Neuronal stem cell (in vitro differentiated cells): ENCODE measurements at regions not wholly inside any gene's neighbourhood (a gene's known extent, or its start where the extent isn't known, plus 50 kb on each side); places are given as distances from the start of the nearest gene placed in this dataset.

Source experiments
- DNase-seq: peaks from one replicate; pipeline ENCODE4 v3.0.0-alpha.2; 2013; ENCODE audit warnings: low spot score
- H2AFZ ChIP-seq: one replicate; pipeline ENCODE4 v1.6.1; 2013; ENCODE audit warnings: mild to moderate bottlenecking, low read length, inconsistent platforms
- H2AK5ac ChIP-seq: 2 replicates; pipeline ENCODE4 v1.6.1; 2013; ENCODE audit warnings: low read depth, mild to moderate bottlenecking, inconsistent platforms, low read length, moderate library complexity, mixed read lengths
- H2BK120ac ChIP-seq: 2 replicates; pipeline ENCODE4 v1.6.1; 2013; ENCODE audit warnings: low read depth, mild to moderate bottlenecking, inconsistent platforms, low read length, moderate library complexity, mixed read lengths
- H2BK12ac ChIP-seq: one replicate; pipeline ENCODE4 v1.6.1; 2013; ENCODE audit warnings: low read length, inconsistent platforms
- H2BK15ac ChIP-seq: 2 replicates; pipeline ENCODE4 v1.6.1; 2013; ENCODE audit warnings: mild to moderate bottlenecking, low read length, inconsistent platforms, mixed read lengths
- H2BK5ac ChIP-seq: one replicate; pipeline ENCODE4 v1.6.1; 2013; ENCODE audit warnings: inconsistent platforms, mild to moderate bottlenecking, low read length, moderate library complexity
- H3K14ac ChIP-seq: one replicate; pipeline ENCODE4 v1.6.1; 2013; ENCODE audit warnings: low read length, inconsistent platforms
- H3K18ac ChIP-seq: 2 replicates; pipeline ENCODE4 v1.6.1; 2013; ENCODE audit warnings: low read length, inconsistent platforms
- H3K23ac ChIP-seq: 2 replicates; pipeline ENCODE4 v1.6.1; 2013; ENCODE audit warnings: low read depth, mild to moderate bottlenecking, mixed read lengths, low read length, inconsistent platforms; ENCODE audit not compliant: poor library complexity
- H3K27ac ChIP-seq: replicated peaks from 3 replicates; pipeline ENCODE4 v1.5.1; 2013; ENCODE audit warnings: low read length, inconsistent platforms
- H3K27me3 ChIP-seq, 3 experiments: 2 replicates each; pipeline ENCODE4 v1.6.1; 2013; ENCODE audit warnings: low read length in 3 of 3, mild to moderate bottlenecking in 2 of 3, inconsistent platforms in 1 of 3, low read depth in 1 of 3, mixed read lengths in 1 of 3, moderate library complexity in 1 of 3; ENCODE audit not compliant: control insufficient read depth in 3 of 3, insufficient read depth in 3 of 3
- H3K36me3 ChIP-seq, 2 donors: replicated peaks in 1 of 2; 2 replicates each; pipeline ENCODE4 v1.6.1; 2013; ENCODE audit warnings: low read length in 2 of 2; ENCODE audit not compliant: control insufficient read depth in 2 of 2, insufficient read depth in 2 of 2
- H3K4ac ChIP-seq: 2 replicates; pipeline ENCODE4 v1.6.1; 2013; ENCODE audit warnings: inconsistent platforms, mild to moderate bottlenecking, low read length, moderate library complexity
- H3K4me1 ChIP-seq, 2 donors: 1 replicate in 1 of 2; 2 replicates in 1 of 2; pipeline ENCODE4 v1.6.1; 2013; ENCODE audit warnings: low read length in 2 of 2, low read depth in 1 of 2; ENCODE audit not compliant: control insufficient read depth in 2 of 2, insufficient read depth in 1 of 2
- H3K4me2 ChIP-seq: one replicate; pipeline ENCODE4 v1.6.1; 2013; ENCODE audit warnings: mild to moderate bottlenecking, low read length, inconsistent platforms; ENCODE audit not compliant: insufficient read depth, poor library complexity, severe bottlenecking
- H3K4me3 ChIP-seq, 2 donors: 2 replicates each; pipeline ENCODE4 v1.5.1; 2013; ENCODE audit warnings: low read length in 2 of 2, mild to moderate bottlenecking in 2 of 2, inconsistent platforms in 1 of 2, moderate library complexity in 1 of 2
- H3K79me1 ChIP-seq: one replicate; pipeline ENCODE4 v1.6.1; 2013; ENCODE audit warnings: low read depth, mild to moderate bottlenecking, inconsistent platforms, low read length, moderate library complexity
- H3K9ac ChIP-seq: one replicate; pipeline ENCODE4 v1.6.1; 2013; ENCODE audit warnings: mild to moderate bottlenecking, low read depth, low read length, inconsistent platforms; ENCODE audit not compliant: poor library complexity
- H3K9me3 ChIP-seq, 2 donors: replicated peaks in 1 of 2; 2 replicates each; pipeline versions ENCODE3 to v1.6.1; 2013; ENCODE audit warnings: low read length in 2 of 2, mild to moderate bottlenecking in 2 of 2, inconsistent platforms in 1 of 2, low read depth in 1 of 2, mixed read lengths in 1 of 2, moderate library complexity in 1 of 2; ENCODE audit not compliant: control insufficient read depth in 2 of 2, insufficient read depth in 1 of 2
- H4K8ac ChIP-seq: one replicate; pipeline ENCODE4 v1.6.1; 2013; ENCODE audit warnings: low read depth, mild to moderate bottlenecking, inconsistent platforms, low read length, moderate library complexity
- H4K91ac ChIP-seq: one replicate; pipeline ENCODE4 v1.6.1; 2013; ENCODE audit warnings: low read length, low read depth, mild to moderate bottlenecking, inconsistent platforms; ENCODE audit not compliant: poor library complexity
- WGBS, 2 donors: extraction: QIAGEN DNeasy Blood & Tissue Kit; methylation state at CpG; one replicate each; pipeline ENCODE4 v1.1.7; 2013; ENCODE audit warnings: missing lambda C conversion rate in 2 of 2, mixed read lengths in 1 of 2; ENCODE audit not compliant: insufficient read length in 2 of 2, insufficient replicate concordance in 1 of 2; ENCODE audit errors: extremely low coverage in 2 of 2; 5-methylcytosine and 5-hydroxymethylcytosine counted together

- Histone ChIP-seq H3K9me3 (no peaks in the 10 kb centered on the region), H2AFZ (peak overlapping the region; percentile 54), H4K8ac (no peak overlapping the region), H2BK120ac (no peak overlapping the region), H3K79me1 (no peaks in the 10 kb centered on the region), H3K4me1 (no peaks in the 10 kb centered on the region), H3K4ac (no peak overlapping the region), H4K91ac (no peak overlapping the region), H2BK15ac (no peak overlapping the region), H3K27ac (no peak overlapping the region), H3K9ac (no peak overlapping the region), H2BK12ac (no peak overlapping the region), H3K27me3 (no peaks in the 10 kb centered on the region), H3K18ac (no peak overlapping the region), H3K4me2 (no peak overlapping the region), H2BK5ac (no peak overlapping the region), H2AK5ac (no peak overlapping the region), H3K4me3 (no peak overlapping the region), H3K23ac (no peak overlapping the region), H3K36me3 (no peaks in the 10 kb centered on the region), H3K14ac (no peak overlapping the region)
- DNase-seq = no peak
- WGBS, 2 donors = no CpG with 5 or more reads among the region's 1 CpG
These were observed 533.6 kb upstream of the FSHR start for GRCh38 chr2:49687918-49688317.

GRCh38 chr2:49686897-49687442, 532.7 kb upstream of the FSHR start:
- Histone ChIP-seq H3K4me1 (no peaks in the 10 kb centered on the region), H3K79me1 (no peaks in the 10 kb centered on the region), H4K91ac (no peak overlapping the region), H3K27ac (no peak overlapping the region), H3K14ac (no peak overlapping the region), H4K8ac (no peak overlapping the region), H3K27me3 (no peaks in the 10 kb centered on the region), H3K4me2 (no peak overlapping the region), H3K23ac (no peak overlapping the region), H2BK12ac (no peak overlapping the region), H3K4me3 (no peak overlapping the region), H2AK5ac (no peak overlapping the region), H2BK120ac (no peak overlapping the region), H3K4ac (no peak overlapping the region), H2BK5ac (no peak overlapping the region), H3K9me3 (no peaks in the 10 kb centered on the region), H3K9ac (no peak overlapping the region), H3K18ac (no peak overlapping the region), H2BK15ac (no peak overlapping the region), H2AFZ (peak overlapping the region; percentile 55), H3K36me3 (no peaks in the 10 kb centered on the region)
- DNase-seq = no peak
- no CpG with 5 or more reads among the region's 2 CpGs for WGBS, 2 donors

DNA sequence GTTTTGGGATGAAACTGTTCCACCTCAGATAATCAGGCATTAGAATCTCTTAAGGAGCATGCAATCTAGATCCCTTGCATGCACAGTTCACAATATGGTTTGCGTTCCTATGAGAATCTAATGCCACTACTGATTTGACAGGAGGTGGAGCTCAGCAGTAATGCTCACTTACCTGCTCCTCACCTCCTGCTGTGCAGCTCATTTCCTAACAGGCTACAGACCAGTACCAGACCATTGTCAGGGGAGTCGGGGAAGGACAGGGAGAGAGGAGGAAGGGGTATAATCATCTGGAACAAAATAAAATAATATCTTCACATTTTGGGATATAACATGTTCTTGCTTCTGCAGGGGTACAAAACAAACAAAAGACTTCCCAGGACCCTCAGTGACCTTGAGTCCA, 532.0 kb upstream of the FSHR start:
- Histone ChIP-seq H2BK12ac (no peak overlapping the region), H3K4me1 (no peaks in the 10 kb centered on the region), H3K9ac (no peak overlapping the region), H3K27ac (no peak overlapping the region), H3K23ac (no peak overlapping the region), H2BK5ac (no peak overlapping the region), H3K4me2 (no peak overlapping the region), H3K18ac (no peak overlapping the region), H3K9me3 (no peaks in the 10 kb centered on the region), H4K8ac (no peak overlapping the region), H2BK120ac (no peak overlapping the region), H4K91ac (no peak overlapping the region), H2AK5ac (no peak overlapping the region), H3K4ac (no peak overlapping the region), H3K4me3 (no peak overlapping the region), H3K79me1 (no peaks in the 10 kb centered on the region), H2AFZ (no peak overlapping the region), H3K36me3 (no peaks in the 10 kb centered on the region), H3K27me3 (no peaks in the 10 kb centered on the region), H2BK15ac (no peak overlapping the region), H3K14ac (no peak overlapping the region)
- DNase-seq = no peak
- WGBS, 2 donors = no CpG with 5 or more reads among the region's 2 CpGs

DNA sequence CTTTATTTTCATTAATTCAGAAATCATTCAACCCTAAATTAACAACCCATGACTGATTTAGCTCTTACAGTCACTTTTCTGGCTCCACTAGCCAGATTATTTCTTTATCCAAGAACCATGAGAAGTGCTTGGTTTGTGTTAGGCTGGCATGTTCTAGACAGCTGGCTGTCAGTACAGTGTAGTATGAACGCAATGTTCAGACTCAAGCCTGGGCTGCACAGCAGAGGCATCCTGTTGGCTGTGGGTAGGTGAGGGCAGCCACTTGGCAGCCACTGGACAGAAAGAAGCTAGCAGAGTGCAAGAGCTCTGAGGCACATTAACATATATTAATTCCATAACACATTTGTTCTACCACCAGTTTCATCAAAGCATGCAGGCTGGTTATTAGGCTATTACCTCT, 522.9 kb upstream of the FSHR start:
- DNase-seq = no peak
- no peak overlapping the region for H2AK5ac ChIP-seq
- no peak overlapping the region for H3K23ac ChIP-seq

More for the DNA sequence above, 522.9 kb upstream of the FSHR start:
- no CpG with 5 or more reads among the region's 1 CpG for WGBS, 2 donors
- H3K79me1 ChIP-seq = no peaks in the 10 kb centered on the region
- H3K27me3 ChIP-seq = no peaks in the 10 kb centered on the region
- no peak overlapping the region for H2BK12ac ChIP-seq
- H3K18ac ChIP-seq = no peak overlapping the region
- H3K4me1 ChIP-seq = no peaks in the 10 kb centered on the region
- H3K9me3 ChIP-seq = no peaks in the 10 kb centered on the region
- H2BK120ac ChIP-seq = no peak overlapping the region
- H3K4me3 ChIP-seq = no peak overlapping the region
- H3K4ac ChIP-seq = no peak overlapping the region
- H3K4me2 ChIP-seq = no peak overlapping the region
- H3K14ac ChIP-seq = no peak overlapping the region
- H2BK5ac ChIP-seq = no peak overlapping the region
- no peak overlapping the region for H3K27ac ChIP-seq
- H3K36me3 ChIP-seq = no peaks in the 10 kb centered on the region
- no peak overlapping the region for H3K9ac ChIP-seq
- H2BK15ac ChIP-seq = no peak overlapping the region
- no peak overlapping the region for H4K8ac ChIP-seq
- H4K91ac ChIP-seq = no peak overlapping the region
- no peak overlapping the region for H2AFZ ChIP-seq
